GM23248 (cell line): ENCODE measurements at regions not wholly inside any gene's neighbourhood (a gene's known extent, or its start where the extent isn't known, plus 50 kb on each side); places are given as distances from the start of the nearest gene placed in this dataset.

ENCODE experiments used
- DNase-seq: peaks from one replicate; pipeline ENCODE4 v3.0.0-alpha.2; 2015
- H2AFZ ChIP-seq: fragments of 200-600 bp; sonication (generic); 2 replicates; pipeline ENCODE4 v1.6.1; 2016; ENCODE audit warnings: antibody characterized with exemption
- H3F3A ChIP-seq: fragments of 200-600 bp; sonication (generic); 2 replicates; pipeline ENCODE4 v1.6.1; 2016; ENCODE audit warnings: mild to moderate bottlenecking, antibody characterized with exemption, mixed run types; ENCODE audit not compliant: insufficient read depth
- H3K27ac ChIP-seq: fragments of 200-600 bp; sonication (generic); 2 replicates; pipeline ENCODE4 v1.5.1; 2016; ENCODE audit warnings: mild to moderate bottlenecking
- H3K27me3 ChIP-seq: fragments of 200-600 bp; sonication (generic); replicated peaks from 2 replicates; pipeline ENCODE4 v1.6.1; 2016; ENCODE audit warnings: mild to moderate bottlenecking; ENCODE audit not compliant: insufficient read depth
- H3K36me3 ChIP-seq: fragments of 200-600 bp; sonication (generic); 2 replicates; pipeline ENCODE4 v1.6.1; 2016; ENCODE audit warnings: low read depth, mild to moderate bottlenecking
- H3K4me1 ChIP-seq: fragments of 200-600 bp; sonication (generic); 2 replicates; pipeline ENCODE4 v1.6.1; 2016; ENCODE audit warnings: mild to moderate bottlenecking; ENCODE audit not compliant: insufficient read depth
- H3K4me2 ChIP-seq: fragments of 200-600 bp; sonication (generic); one replicate; pipeline ENCODE4 v1.6.1; 2016; ENCODE audit warnings: mild to moderate bottlenecking; ENCODE audit not compliant: unreplicated experiment
- H3K4me3 ChIP-seq: fragments of 200-600 bp; sonication (generic); 2 replicates; pipeline ENCODE4 v1.5.1; 2016; ENCODE audit warnings: mild to moderate bottlenecking
- H3K79me2 ChIP-seq: fragments of 200-600 bp; sonication (generic); 2 replicates; pipeline ENCODE4 v1.6.1; 2016; ENCODE audit warnings: mild to moderate bottlenecking; ENCODE audit not compliant: insufficient read depth
- H3K9ac ChIP-seq: fragments of 200-600 bp; sonication (generic); 2 replicates; pipeline ENCODE4 v1.6.1; 2016; ENCODE audit warnings: mild to moderate bottlenecking
- H3K9me2 ChIP-seq: fragments of 200-600 bp; sonication (generic); 2 replicates; pipeline ENCODE4 v1.6.1; 2016; ENCODE audit warnings: mixed run types, mild to moderate bottlenecking, moderate library complexity; ENCODE audit not compliant: insufficient read depth
- H3K9me3 ChIP-seq: fragments of 200-600 bp; sonication (generic); one replicate; pipeline ENCODE4 v1.6.1; 2017; ENCODE audit warnings: low read depth
- H4K20me1 ChIP-seq: fragments of 200-600 bp; sonication (generic); 2 replicates; pipeline ENCODE4 v1.6.0; 2016; ENCODE audit not compliant: insufficient read depth
- EZH2 ChIP-seq: fragments of 200-600 bp; sonication (generic); IDR thresholded peaks from 2 replicates; pipeline ENCODE4 v1.6.1; 2018; ENCODE audit warnings: antibody characterized with exemption, mild to moderate bottlenecking; ENCODE audit not compliant: insufficient read depth, poor library complexity, severe bottlenecking
- EZH2phosphoT487 ChIP-seq: fragments of 200-600 bp; sonication (generic); IDR thresholded peaks from 2 replicates; pipeline ENCODE4 v1.6.1; 2018; ENCODE audit warnings: antibody characterized with exemption, moderate library complexity, mild to moderate bottlenecking, low read depth; ENCODE audit not compliant: insufficient read depth
- WGBS, 2 experiments: methylation state at CpG; one replicate each; pipeline ENCODE4 v1.1.6; 2015 to 2017; ENCODE audit warnings: low lambda C conversion rate in 2 of 2, low coverage in 1 of 2; ENCODE audit errors: missing lambda C conversion rate in 2 of 2; 5-methylcytosine and 5-hydroxymethylcytosine counted together
- in situ Hi-C: fragments of 300-500 bp; cut with MboI; formaldehyde crosslinking; loops from 2 replicates; pipeline ENCODE4 v1.15.0; 2020

DNA sequence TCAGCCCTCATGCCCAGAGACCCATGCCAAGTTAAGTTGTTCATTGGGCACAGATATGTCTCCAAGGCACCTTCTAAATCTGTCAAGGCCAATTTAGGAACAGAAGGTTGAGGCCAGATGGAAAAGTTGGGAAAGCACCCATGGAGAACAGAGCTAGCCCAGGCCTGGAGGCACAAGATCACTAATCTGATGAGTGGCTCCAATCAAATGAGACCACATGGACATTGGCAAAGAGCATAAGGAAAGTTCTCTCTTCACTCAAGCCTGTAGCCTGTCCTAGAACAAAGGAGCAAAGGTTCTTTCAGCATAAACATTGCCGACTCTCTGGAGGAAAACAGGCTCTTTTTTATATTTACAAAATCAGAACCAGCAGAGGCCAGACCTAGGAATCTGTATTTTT, 154.8 kb downstream of the RNF152 start:
- no peaks in the 10 kb centered on the region for H3K9me2 ChIP-seq
- H3K4me3 ChIP-seq: no peak overlapping the region
- peaks cover 30% of the 10 kb centered on the region for H3K4me1 ChIP-seq
- H3K27me3 ChIP-seq: no peaks in the 10 kb centered on the region
- TF ChIP-seq EZH2phosphoT487: no peak
- no peak for TF ChIP-seq EZH2
- H4K20me1 ChIP-seq: no peaks in the 10 kb centered on the region
- no peaks in the 10 kb centered on the region for H3K36me3 ChIP-seq
- no peaks in the 10 kb centered on the region; the same call in 1 of the 2 replicates for H3F3A ChIP-seq
- no peak overlapping the region for H3K27ac ChIP-seq
- in situ Hi-C loops: no loop called here
- H3K9me3 ChIP-seq: no peaks in the 10 kb centered on the region
- DNase-seq: no peak
- no peak overlapping the region for H2AFZ ChIP-seq
- H3K79me2 ChIP-seq: no peaks in the 10 kb centered on the region
- no peak overlapping the region for H3K4me2 ChIP-seq
- 25 to 29% methylated on average over 1 of the region's 1 CpG for WGBS, 2 experiments
- no peak overlapping the region for H3K9ac ChIP-seq

DNA sequence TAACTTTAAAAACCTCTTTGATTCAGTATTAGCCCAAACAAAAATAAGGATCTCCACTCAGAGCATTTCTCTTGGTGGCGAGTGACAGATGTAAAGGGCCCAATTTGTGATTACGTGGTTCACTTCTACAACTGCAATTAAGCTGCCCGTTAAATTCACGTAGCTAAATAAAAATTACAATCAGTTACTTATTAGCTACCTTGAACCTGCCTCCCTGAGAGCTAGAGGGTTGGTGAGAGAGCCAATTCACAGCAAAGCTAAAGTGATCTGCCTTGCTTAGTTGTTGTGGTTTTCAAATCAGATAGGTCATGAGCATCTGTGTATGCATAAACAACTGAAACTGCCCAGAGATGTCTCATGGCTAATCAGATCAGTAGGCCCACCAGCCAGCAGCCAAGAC, 156.7 kb downstream of the RNF152 start:
- Histone ChIP-seq H2AFZ (no peak overlapping the region), H3K27me3 (no peaks in the 10 kb centered on the region), H3K4me1 (peaks cover 38% of the 10 kb centered on the region), H3K9me3 (no peaks in the 10 kb centered on the region), H3F3A (no peaks in the 10 kb centered on the region), H4K20me1 (no peaks in the 10 kb centered on the region), H3K9ac (no peak overlapping the region), H3K36me3 (no peaks in the 10 kb centered on the region), H3K4me3 (no peak overlapping the region), H3K9me2 (no peaks in the 10 kb centered on the region), H3K27ac (no peak overlapping the region), H3K4me2 (no peak overlapping the region), H3K79me2 (no peaks in the 10 kb centered on the region)
- DNase-seq: no peak
- WGBS, 2 experiments: 91 to 93% methylated on average over 4 of the region's 4 CpGs
- TF ChIP-seq EZH2phosphoT487 (no peak), EZH2 (no peak)
- in situ Hi-C loops: no loop called here

DNA sequence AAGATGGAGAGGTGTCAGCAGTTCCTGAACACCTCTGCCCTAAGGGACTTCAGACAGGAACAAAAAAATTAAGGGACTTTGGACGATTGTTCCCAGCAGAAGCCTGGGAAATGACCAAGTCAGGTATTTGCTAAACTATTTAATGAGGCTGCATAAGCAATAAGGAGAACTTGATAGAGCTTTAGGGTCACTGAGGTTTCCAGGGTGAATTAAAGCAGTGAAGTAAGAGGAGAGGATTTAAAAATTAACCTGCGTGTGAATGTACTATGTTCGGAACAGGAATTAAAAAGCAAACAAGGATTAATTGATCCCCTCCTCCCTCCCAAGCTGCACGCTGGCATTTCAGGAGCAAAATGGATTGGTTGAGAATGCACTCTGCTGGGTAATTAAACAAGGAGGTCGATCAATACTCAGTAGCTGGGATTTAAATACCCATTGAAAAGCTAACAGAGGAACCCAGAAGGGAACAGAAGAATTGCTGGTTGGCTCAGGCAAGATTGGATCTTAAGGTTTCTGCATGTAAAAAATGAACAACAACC, 157.2 kb downstream of the RNF152 start:
- no peaks in the 10 kb centered on the region for H3K9me3 ChIP-seq
- no peak overlapping the region for H3K4me2 ChIP-seq
- H3K9me2 ChIP-seq: no peaks in the 10 kb centered on the region
- in situ Hi-C loops: no loop called here
- peaks cover 42% of the 10 kb centered on the region for H3K4me1 ChIP-seq
- DNase-seq: no peak
- no peaks in the 10 kb centered on the region for H3K79me2 ChIP-seq
- no peaks in the 10 kb centered on the region for H3F3A ChIP-seq
- TF ChIP-seq EZH2 (no peak), EZH2phosphoT487 (no peak)
- H3K9ac ChIP-seq: no peak overlapping the region
- no peaks in the 10 kb centered on the region for H4K20me1 ChIP-seq
- H3K36me3 ChIP-seq: no peaks in the 10 kb centered on the region
- WGBS, 2 experiments: 92 to 94% methylated on average over 5 of the region's 5 CpGs
- H3K27me3 ChIP-seq: no peaks in the 10 kb centered on the region
- no peak overlapping the region for H2AFZ ChIP-seq
- no peak overlapping the region for H3K27ac ChIP-seq
- no peak overlapping the region for H3K4me3 ChIP-seq

DNA sequence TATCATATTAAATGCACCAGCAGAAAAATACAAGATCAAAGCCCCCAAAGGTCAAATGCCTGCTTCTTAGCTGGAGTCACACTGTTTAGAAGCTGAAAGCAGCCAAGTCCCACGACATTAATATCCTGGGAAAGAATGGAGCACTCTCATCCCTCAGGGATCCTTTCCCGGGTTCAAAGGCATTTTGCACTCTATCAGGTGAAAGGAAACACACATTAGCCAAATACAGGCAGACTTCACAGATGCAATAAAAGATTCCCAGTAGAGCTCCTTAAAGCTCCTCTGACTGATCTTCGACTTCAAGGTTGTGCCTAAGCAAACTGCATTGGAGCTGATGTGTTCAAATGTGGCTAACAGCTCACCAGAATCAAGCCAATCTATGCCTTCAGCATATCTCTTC, 158.4 kb downstream of the RNF152 start:
- Histone ChIP-seq H3K4me2 (no peak overlapping the region), H3K36me3 (no peaks in the 10 kb centered on the region), H3K4me1 (peaks cover 42% of the 10 kb centered on the region), H3K9ac (peak overlapping the region; percentile 67; the same call in 1 of the 2 replicates), H3K4me3 (no peak overlapping the region), H3K9me2 (no peaks in the 10 kb centered on the region), H3K9me3 (no peaks in the 10 kb centered on the region), H3K27me3 (no peaks in the 10 kb centered on the region), H3K79me2 (no peaks in the 10 kb centered on the region), H4K20me1 (no peaks in the 10 kb centered on the region), H2AFZ (no peak overlapping the region), H3F3A (no peaks in the 10 kb centered on the region), H3K27ac (no peak overlapping the region)
- no peak for TF ChIP-seq EZH2phosphoT487
- in situ Hi-C loops: no loop called here
- no peak for DNase-seq
- 91 to 95% methylated on average over 3 of the region's 3 CpGs for WGBS, 2 experiments

DNA sequence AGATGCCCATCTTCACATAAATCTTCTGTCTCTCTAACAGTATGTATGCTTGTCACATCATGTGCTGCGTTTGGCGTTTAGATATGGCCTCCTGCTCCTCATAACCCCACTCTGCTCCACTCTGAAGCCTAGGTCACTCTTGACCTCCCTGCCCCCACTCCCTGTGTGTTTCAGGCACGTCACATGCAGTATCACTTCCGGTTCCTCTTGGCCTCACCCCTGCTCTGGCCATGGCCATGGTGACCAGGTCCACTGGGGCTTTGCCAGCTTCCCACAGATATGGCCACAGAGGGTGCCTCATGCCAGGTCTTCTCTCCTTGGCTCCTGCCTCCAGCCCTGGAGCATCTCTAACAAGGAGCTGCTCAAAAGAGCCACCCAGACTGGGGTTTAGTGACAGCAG, 160.0 kb downstream of the RNF152 start:
- Histone ChIP-seq H3K9ac (no peak overlapping the region; the same call in 1 of the 2 replicates), H3K36me3 (no peaks in the 10 kb centered on the region), H2AFZ (no peak overlapping the region), H4K20me1 (no peaks in the 10 kb centered on the region), H3K4me3 (no peak overlapping the region), H3K9me2 (no peaks in the 10 kb centered on the region), H3F3A (no peaks in the 10 kb centered on the region), H3K9me3 (no peaks in the 10 kb centered on the region), H3K79me2 (no peaks in the 10 kb centered on the region), H3K27ac (peak overlapping the region; percentile 45), H3K4me1 (peaks cover 31% of the 10 kb centered on the region), H3K4me2 (peak overlapping the region; percentile 31), H3K27me3 (no peaks in the 10 kb centered on the region)
- DNase-seq: peak; percentile 29
- in situ Hi-C loops: no loop called here
- TF ChIP-seq EZH2: no peak
- TF ChIP-seq EZH2phosphoT487: no peak
- 68 to 77% methylated on average over 4 of the region's 4 CpGs for WGBS, 2 experiments
